Ishikawa (cell line): ENCODE measurements at regions not wholly inside any gene's neighbourhood (a gene's known extent, or its start where the extent isn't known, plus 50 kb on each side); places are given as distances from the start of the nearest gene placed in this dataset.

Experiments
- RAD21 ChIP-seq: IDR thresholded peaks from 2 replicates; pipeline ENCODE4 v1.6.1; 2012; ENCODE audit warnings: low read depth
- TF ChIP-seq, protein P1 (sequence below): IDR thresholded peaks from 2 replicates; pipeline ENCODE4 v1.6.1; 2012

DNA sequence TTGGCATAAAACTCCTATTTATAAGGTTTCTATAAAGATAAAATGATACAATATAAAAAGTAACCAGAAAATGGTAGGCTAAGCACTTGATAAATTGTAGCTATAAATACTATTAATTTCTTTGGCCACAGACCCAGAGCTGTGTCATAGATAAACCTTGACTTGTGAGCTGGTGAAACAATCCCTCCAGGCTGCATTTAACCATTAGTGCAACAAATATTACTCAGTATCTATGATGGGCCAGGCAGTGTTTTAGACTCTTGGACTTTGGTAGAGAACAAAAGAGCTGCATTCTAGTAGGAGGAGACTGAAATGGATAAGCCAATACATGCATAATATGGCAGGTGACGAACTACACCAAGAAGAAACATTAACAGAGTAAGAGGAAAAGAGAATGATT is 178.1 kb downstream of the BTG1 start:
- TF ChIP-seq, protein P1, sequence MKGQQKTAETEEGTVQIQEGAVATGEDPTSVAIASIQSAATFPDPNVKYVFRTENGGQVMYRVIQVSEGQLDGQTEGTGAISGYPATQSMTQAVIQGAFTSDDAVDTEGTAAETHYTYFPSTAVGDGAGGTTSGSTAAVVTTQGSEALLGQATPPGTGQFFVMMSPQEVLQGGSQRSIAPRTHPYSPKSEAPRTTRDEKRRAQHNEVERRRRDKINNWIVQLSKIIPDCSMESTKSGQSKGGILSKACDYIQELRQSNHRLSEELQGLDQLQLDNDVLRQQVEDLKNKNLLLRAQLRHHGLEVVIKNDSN: no peak
- no peak for TF ChIP-seq RAD21
